Putamen (tissue), 1 donor: ENCODE measurements at regions not wholly inside any gene's neighbourhood (a gene's known extent, or its start where the extent isn't known, plus 50 kb on each side); places are given as distances from the start of the nearest gene placed in this dataset.
"Not testable (repeated sequence)": the region's sequence is repeated elsewhere in the genome, so short reads cannot be mapped to it uniquely, and the experiment has no call there.

Experiments
- DNase-seq: peaks from one replicate; pipeline ENCODE4 v3.0.0-alpha.2; 2016; ENCODE audit warnings: low spot score

DNA sequence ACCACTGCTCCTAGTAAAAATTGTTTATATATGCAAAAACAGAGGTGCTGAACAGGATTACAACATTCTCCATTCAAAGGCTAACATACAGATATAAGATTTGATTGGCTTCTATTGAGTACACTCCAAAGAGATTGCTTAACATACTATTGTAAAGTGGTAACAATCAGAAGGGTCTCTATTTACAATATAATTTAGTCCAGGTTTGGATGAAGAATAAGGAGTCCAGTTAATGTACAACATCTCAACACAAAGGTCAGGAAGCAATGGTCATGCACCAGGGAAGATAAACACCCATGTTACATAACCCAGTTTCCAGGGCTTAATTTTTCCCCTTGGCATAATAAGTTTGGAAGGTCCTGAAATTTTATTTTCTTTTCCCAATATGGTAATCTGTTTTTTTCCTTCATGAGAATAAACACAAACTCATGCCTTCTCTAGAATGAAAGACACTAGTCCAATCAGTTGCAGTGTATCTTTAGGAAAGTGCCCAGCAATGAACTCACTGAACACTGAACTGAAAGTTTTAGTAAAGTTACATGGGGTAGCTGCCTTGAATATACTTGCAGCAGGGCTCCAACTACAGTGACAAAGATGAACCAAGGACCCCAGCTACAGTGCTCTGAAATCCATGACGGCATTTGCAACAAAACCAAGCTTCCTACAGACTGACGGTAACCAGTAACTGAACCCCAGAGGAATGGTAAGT is 255.3 kb upstream of the GJE1 start:
- DNase-seq = no peak

DNA sequence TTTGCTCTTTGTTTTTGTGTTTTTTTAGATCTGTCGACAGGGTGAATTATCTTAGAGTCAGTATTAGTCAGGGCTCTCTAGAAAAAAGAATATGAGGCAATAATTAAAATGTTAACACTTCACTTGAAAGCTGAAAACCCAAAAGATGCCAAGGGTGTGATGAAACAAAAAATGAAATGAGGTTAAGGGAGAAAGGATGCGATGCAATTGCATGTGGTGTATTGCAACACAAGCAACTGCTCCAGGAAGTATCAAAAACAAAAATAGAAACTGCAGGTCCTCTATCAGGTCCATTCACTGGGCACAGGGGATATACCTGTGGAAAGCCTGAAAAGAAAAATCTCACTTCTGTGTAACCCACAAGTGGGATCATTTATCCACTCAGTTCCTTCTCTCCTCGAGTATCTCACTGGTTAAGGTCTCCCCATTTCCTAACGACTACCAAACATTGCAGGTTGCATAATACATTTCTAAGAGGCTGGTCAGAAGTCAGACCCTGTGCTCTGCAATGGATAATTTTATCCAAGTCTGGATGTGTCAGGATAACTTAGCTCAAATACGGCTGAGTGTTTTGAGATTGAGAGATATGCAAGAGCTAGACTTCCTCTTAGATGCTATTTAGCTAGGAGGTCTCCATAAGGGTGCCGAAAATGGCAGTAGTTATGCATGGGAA is 257.7 kb upstream of the GJE1 start:
- DNase-seq = no peak

DNA sequence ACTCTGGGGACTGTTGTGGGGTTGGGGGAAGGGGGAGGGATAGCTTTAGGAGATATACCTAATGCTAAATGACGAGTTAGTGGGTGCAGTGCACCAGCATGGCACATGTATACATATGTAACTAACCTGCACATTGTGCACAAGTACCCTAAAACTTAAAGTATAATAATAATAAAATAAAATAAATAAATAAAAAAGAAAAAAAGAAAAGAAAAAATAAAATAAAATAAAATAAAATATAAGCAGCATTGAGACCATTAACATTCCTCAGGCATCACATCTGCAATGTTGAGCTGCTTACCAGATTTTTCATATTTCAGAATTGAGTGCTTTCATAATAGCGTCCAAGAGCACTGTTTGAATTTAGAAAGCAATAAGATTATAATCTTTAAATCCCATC is 263.2 kb upstream of the GJE1 start:
- DNase-seq = not testable (repeated sequence)

DNA sequence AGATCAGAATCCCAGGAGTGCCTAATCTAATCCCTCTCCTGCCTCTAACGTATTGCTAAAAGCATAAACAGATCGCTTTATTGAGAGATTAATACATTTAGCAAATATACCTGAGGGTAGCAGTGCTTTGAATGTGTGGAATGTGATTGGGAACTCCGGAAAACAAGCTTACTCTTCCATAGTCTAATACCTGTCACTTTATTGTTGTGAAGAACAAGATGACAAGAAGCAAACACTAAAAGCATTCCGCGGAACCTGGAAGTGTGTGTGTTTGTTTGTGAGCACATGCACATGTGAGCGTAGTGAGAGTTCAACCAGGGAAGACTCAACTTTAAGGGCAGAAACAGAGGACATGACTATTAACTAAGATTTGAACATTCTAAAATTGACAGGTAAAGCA is 265.0 kb upstream of the GJE1 start:
- no peak for DNase-seq

DNA sequence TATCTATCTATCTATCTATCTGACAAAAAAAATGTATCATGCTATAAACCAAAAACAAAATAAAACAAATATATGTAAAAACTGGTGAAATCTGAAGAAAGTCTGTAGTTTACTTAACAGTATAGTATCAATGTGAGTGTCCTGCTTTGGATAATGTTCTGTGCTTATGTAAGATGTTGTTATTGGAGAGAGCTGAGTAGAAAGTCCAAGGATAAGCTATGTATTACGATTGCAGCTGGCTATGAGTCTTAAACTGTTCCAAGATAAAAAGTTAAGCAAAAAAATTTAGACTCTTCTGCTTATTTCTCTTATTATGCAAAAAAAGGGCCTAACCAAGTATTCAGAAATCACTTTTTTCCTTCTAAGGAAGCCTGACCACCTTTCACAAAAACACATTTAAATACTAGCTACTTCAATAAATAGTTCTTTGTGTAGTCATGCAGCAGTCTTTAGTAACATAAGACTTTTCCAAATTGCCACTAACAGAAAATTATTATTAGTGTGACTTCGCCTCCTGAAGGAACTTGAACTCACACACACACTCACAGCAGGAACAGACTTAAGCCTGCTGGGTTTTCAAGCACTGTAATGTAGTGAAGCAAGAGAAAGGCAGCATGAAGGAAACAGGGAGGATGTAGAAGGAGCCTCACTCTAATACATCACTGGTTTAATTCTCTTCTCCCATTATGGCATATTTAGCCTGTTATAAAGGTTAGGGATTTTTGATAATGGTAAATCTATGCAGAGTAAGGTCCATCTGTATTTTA is 265.8 kb upstream of the GJE1 start:
- DNase-seq = no peak

DNA sequence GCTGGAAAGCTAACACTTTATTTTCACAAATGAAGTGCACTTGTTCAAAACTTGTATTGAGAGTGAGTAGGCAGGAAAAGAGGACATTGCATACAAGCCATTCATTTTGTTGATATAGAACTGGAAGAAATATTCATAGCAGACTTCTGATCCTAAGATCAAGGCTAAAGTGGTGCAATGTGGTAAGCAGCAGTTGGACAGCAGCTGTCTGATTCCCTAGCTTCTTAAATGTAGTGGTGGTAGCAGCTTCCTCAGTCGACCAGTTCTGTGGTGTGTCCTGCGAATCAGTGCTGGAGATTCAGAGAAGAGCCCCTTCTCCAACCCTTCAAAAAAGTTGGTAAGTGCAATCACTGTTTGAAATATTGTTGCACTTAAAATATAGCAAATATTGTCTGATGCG is 281.7 kb upstream of the GJE1 start:
- DNase-seq = no peak

DNA sequence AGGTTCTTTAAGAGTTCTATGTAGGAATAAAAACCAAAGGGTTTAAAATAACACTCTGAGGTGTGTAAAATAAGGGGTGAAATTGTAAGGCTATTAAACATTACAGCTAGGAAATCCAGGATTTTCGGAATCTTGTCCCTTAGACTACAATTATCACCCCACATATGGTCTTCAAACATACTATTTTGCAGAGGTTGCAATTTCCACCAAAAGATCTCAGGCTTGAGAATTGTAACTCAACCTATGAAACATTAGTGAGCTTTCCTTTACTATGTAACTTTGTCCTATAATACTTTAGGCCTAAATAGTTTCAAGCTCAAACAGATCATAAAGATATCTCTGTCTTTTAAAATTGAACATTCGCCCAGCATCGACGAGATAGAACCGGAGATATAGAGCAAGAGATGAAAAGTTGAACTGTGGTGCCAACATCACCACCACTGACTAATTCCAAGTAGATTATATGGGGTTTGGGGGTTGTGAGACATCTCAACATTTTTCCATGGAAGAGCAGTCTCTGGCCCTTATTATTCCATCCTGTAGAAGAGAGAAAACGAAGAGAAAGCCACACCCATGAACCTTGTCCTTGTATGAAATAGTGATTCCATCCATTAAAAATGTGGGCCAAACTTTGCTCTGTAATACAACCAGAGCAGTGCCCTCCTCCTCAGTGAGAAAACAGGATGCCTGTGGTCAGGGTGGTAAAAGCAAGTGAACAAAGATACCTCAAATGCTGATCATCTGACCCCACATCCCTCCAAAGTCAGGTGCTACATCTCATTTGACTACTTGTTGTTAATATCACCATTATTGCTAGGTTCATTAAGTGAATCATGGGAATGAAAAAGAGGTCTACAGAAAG is 284.5 kb upstream of the GJE1 start:
- no peak for DNase-seq

DNA sequence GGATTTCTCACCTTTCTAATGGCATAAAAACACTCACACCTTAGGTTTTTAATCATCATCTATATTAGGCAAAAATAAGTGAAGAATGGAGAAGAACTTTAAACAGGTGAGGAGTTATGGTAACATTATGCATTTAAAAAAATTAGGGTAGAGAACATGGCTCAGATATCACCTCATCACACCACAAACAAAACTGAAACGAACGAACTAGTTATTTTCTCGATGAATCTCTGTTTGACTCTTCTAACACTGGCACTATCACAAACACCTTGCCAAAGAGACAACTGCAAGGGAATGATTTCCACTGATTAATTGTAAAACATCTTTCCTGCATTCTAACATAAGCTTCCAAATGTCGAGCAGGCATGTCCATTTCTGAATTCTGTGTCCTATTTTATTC is 286.1 kb upstream of the GJE1 start:
- no peak for DNase-seq

DNA sequence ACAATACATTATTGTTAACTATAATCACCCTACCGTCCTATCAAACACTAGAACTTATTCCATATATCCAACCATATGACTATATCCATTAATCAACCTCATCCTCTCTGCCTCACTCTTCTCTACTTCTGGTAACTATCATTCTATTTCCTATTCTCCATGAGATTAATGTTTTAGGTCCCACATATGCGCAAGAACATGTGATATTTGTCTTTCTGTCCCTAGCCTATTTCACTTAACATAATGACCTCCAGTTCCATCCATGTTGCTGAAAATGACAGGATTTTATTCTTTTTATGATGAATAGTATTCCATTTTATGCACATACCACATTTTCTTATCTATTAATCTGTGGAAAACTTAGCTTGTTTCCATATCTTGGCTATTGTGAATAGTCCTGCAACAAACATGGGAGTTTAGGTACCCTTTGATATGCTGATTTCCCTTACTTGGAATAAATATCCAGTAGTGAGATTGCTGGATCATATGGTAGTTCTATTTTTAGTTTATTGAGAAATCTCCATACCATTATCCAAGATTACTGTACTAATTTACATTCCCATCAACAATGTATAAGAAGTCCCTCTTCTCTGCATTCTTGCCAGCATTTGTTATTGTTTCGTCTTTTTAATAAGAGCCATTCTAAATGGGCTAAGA is 289.4 kb upstream of the GJE1 start:
- DNase-seq = no peak

DNA sequence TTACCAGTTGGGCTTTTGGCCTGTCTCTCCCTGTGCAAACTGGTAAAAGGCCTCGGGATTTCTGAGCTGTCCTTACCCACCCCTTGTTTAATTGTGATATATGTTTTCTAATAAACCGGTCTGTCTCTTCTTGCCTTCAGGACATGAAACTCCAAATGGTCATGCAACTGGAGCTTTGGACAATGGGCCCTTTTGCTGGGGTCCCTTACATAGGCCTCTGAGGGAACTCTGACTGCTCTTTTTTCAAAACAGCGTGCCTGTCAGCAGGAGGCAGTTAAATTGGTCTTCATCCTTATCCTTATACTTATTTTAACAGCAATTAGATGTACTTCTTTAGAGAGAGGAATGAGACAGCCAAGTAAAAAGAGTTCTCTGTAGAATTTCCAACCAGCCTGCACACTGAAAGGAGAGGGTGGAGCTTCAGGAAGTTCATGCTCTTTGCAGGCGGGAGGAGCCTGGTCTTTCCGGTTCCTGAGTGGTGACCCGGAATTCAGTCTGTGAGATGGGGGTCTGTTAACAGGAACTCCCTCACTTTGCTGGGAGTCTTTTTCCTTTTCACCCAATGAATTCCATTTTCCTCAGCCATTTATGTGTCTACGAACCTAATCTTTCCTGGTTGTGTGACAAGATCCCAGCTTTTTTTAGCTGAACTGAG is 299.6 kb upstream of the GJE1 start:
- DNase-seq = no peak

DNA sequence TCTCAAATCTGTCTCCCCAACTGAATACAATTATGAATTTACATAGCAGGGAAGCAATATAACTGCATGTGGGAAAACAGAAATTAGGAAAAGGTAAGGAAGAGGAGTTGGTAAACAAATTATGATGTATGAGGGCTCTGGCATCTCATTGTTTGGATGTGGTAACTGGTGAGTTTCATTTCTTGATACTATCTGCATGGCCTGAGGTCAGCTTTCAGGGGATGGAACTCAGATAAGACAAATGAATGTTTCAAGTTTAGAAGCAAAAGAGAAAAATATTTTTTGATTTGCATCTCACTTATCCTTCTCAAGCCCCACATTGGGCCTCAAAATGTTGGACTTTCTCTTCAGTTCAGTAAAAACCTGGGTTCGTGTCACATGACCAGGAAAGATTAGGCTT is 302.2 kb upstream of the GJE1 start:
- no peak for DNase-seq

DNA sequence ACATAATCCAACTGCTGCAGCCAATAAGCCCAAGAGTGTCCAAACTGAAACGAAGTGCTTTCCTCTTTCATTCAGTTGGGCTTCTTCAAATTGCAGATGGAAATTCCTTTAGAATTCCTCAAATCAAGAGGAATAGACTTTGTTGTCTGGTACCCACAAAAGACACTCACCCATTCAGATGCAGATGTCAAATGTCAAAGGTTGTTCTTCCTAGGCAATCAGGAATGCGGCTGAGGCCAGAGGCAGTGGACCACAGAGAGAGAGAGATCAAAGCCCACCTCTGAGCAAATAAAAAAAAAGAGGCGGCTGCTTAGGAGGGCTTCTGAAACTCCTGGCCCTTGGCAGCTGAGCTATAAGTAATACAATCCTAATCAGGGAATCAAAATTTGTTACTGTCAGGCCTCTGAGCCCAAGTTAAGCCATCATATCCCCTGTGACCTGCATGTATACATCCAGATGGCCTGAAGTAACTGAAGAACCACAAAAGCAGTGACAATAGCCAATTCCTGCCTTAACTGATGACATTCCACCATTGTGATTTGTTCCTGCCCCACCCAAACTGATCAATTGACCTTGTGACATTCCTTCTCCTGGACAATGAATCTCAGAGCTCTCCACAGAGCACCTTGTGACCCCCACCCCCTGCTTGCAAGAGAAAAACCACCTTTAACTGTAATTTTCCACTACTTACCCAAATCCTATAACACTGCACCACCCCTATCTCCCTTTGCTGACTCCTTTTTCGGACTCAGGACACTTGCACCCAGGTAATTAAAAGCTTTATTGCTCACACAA is 303.0 kb upstream of the GJE1 start:
- DNase-seq = no peak

DNA sequence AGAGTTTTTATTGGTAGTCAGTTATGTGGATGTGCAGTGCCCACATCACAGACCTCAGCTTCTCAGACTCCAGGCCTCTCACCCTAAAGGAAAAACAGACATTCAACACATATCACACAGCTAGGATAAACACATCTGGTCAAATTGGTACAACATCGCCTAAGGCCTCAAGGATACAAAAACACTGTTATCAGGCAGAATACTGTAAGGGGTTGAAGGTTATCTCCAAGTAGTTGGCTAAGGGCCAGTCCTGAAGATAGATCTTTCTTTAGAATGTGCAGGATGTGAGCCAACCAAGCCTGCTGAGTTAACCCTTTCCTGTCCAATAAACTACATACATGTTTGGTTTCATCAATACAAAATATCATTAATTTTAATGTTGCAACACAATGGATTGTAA is 308.4 kb upstream of the GJE1 start:
- no peak for DNase-seq

DNA sequence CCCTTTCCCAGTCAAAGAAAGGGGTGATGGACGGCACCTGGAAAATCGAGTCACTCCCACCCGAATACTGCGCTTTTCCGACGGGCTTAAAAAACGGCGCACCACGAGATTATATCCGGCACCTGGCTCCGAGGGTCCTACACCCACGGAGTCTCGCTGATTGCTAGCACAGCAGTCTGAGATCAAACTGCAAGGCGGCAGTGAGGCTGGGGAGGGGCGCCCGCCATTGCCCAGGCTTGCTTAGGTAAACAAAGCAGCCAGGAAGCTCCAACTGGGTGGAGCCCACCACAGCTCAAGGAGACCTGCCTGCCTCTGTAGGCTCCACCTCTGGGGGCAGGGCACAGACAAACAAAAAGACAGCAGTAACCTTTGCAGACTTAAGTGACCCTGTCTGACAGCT is 317.7 kb upstream of the GJE1 start:
- DNase-seq = not testable (repeated sequence)

DNA sequence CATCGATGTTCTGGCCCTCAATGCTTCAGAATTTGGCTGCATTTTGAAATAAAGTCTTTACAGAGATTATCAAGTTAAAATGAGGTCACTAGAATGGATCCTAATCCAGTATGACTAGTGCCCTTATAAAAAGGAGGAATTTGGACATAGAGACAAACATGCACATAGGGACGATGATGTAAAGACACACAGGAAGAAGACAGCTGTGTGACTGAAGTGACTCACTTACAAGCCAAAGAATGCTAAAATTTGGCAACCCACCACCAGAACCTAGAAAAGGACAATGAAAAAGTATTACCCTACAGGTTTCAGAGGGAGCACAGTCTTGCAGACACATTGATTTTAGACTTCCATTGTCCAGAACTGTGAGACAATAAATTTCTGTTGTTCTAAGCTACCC is 322.8 kb upstream of the GJE1 start:
- no peak for DNase-seq

DNA sequence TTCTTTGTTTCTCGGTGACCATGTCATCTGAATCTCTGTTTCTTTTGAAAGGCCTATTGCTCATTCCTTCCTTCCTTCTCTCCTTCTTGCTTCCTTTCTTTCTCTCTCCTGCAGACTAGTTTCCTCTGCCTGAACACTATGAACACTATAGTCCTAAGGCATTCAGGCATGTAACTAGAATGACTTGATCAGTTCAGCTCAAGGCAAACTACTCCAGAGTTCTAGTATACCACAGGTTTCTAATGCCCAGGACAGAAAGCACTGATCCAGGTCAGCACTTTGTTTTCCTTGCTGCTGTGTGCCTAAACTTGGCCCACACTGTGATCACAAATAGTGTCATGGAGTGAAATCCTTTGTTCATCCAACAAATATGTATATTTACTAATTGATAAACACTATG is 324.1 kb upstream of the GJE1 start:
- DNase-seq = no peak

DNA sequence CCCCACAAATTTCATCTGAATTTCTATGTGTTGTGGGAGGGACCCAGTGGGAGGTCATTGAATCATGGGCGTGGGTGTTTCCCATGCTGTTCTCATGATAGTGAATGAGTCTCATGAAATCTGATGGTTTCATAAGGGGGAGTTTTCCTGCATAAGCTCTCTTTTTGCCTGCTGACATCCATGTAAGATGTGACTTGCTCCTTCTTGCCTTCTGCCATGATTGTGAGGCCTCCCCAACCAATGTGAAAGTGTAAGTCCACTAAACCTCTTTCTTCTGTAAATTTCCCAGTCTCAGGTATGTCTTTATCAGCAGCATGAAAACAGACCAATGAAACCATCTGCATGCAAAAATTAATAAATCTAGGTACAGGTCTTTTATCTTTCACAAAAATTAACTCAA is 331.8 kb upstream of the GJE1 start:
- not testable (repeated sequence) for DNase-seq

DNA sequence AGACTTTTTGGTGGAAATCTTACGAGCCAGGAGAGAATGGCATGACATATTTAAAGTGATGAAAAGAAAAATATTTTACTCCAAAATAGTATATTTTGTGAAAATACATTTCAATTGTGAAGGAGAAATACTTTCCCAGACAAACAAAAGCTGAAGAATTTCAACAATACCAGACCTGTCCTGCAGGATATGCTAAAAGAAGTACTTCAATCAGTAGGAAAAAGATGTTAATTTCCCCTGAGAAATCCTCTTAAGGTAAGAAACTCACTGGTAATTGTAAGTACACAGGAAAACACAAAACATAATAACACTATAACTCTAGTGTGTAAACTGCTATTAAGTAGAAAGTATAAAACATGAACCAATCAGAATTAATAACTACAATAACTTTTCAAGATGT is 341.8 kb upstream of the GJE1 start:
- DNase-seq = no peak

DNA sequence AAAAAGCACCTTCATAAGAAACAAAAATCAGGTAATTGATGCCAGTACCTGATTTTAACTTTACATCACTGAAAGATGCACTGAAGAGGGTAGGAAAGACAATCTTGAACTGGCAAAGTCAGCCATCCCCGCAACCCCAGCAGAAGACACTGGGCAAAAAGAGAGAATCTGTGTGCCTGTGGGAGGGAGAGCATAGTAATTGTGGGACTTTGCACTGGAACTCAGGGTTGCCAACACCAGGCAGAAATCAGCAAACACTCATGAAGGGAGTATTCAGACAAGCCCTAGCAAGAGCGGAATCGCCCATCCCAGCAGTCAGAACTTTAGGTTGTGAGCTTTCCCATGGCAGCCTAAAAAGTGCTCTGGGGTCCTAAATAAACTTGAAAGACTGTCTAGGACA is 344.6 kb upstream of the GJE1 start:
- no peak for DNase-seq

DNA sequence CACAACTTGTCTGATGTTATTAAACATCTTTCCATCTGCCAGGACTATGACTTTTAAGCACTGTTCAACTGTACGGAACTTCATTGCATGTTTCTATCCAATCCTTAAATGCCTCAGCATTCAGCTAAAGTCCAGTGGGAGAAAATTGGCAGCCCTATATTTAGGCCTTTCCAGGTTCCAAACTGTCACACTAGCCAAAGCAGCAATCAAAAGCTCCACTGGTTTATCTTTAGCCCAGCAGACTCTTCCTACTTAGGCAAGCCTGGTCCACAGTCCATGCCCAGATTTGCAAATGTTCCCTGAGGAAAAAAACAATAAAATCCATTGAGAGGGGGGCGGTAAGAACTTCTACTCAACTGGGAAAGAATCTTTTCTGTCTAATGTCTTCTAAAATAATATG is 349.1 kb upstream of the GJE1 start:
- DNase-seq = peak; percentile 6
